Tibial nerve (tissue), 4 donors: ENCODE measurements at regions not wholly inside any gene's neighbourhood (a gene's known extent, or its start where the extent isn't known, plus 50 kb on each side); places are given as distances from the start of the nearest gene placed in this dataset.
A peak's percentile ranks its signal among the peaks of the same experiment; 100 is the strongest.

Experiments
- DNase-seq, 2 donors: peaks; one replicate each; pipeline ENCODE4 v3.0.0-alpha.2; 2019; ENCODE audit warnings: low spot score in 2 of 2
- H3K27ac ChIP-seq, 4 donors: fragments of 200-600 bp; sonication (generic) in 3 of 4; one replicate each; pipeline ENCODE4 v1.5.1; 2017 to 2019; ENCODE audit warnings: mild to moderate bottlenecking in 1 of 4
- H3K27me3 ChIP-seq, 2 donors: fragments of 200-600 bp; sonication (generic) in 1 of 2; one replicate each; pipeline versions ENCODE4 v1.5.1 to v1.6.0; 2017 to 2019
- H3K36me3 ChIP-seq, 3 donors: fragments of 200-600 bp; sonication (generic); one replicate each; pipeline ENCODE4 v1.5.1; 2018 to 2019
- H3K4me1 ChIP-seq, 4 donors: fragments of 200-600 bp; sonication (generic) in 3 of 4; one replicate each; pipeline ENCODE4 v1.5.1; 2017 to 2019
- H3K4me3 ChIP-seq, 4 donors: fragments of 200-600 bp; sonication (generic) in 3 of 4; one replicate each; pipeline ENCODE4 v1.5.1; 2017 to 2019; ENCODE audit warnings: mild to moderate bottlenecking in 1 of 4, moderate library complexity in 1 of 4
- H3K9me3 ChIP-seq, 4 donors: fragments of 200-600 bp; sonication (generic) in 3 of 4; one replicate each; pipeline ENCODE4 v1.5.1; 2017 to 2019
- EP300 ChIP-seq, 2 donors: sonication (generic); formaldehyde crosslinking; IDR thresholded peaks; one replicate each; pipeline ENCODE4 v1.6.1; 2017; ENCODE audit warnings: antibody characterized with exemption in 2 of 2, mild to moderate bottlenecking in 1 of 2
- POLR2A ChIP-seq, 2 donors: fragments of 450-650 bp; IDR thresholded peaks; one replicate each; pipeline ENCODE4 v1.6.1; 2017; ENCODE audit warnings: antibody characterized with exemption in 2 of 2, mild to moderate bottlenecking in 2 of 2, moderate library complexity in 2 of 2
- WGBS, 2 donors: methylation state at CpG; one replicate each; pipeline ENCODE4 v1.1.5; 2018; 5-methylcytosine and 5-hydroxymethylcytosine counted together
- TF ChIP-seq, protein P1 (sequence below), 5 experiments: fragments of 200-600 bp in 3 of 5; fragments of 450-650 bp in 2 of 5; sonication (generic) in 3 of 5; IDR thresholded peaks; one replicate each; pipeline ENCODE4 v1.5.1; 2016 to 2019; ENCODE audit warnings: antibody characterized with exemption in 5 of 5, mild to moderate bottlenecking in 3 of 5, moderate library complexity in 2 of 5

DNA sequence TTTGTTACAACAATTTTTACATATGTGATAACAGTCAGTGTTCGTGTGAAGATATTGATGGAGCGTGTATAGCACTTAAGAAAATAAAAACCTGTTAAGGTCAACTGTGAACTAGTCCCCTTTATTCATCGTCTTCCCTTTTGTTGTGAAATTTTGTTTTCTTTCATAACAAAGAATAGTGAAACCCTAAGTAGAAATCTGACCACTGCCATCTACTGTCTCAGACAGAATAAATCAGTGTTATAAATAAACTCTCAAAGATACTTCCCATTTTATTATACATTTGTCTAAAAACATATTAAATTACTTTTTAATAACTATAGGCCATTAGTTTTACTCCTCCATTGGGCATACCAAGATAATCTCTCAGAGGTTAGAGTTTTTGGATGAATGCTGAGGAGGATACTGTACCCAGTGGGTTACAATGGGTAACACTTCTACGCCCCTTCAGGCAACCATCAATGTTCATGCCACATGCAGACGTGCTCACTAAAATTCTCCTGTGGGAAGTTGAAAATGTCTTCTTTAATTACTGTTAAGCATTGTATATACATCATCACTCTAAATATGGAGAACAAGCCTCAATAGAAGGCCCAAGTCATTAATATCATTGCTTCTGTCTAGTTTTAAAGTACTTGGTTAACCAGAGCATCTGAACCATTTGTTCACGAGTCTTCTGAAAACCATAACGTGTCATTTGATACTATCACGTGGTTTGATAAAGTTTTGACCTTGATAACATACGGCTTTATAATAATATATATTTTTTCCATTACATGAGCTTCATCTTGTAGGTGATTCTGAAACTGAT lies 171.2 kb downstream of the TMA16 start:
- TF ChIP-seq, protein P1, sequence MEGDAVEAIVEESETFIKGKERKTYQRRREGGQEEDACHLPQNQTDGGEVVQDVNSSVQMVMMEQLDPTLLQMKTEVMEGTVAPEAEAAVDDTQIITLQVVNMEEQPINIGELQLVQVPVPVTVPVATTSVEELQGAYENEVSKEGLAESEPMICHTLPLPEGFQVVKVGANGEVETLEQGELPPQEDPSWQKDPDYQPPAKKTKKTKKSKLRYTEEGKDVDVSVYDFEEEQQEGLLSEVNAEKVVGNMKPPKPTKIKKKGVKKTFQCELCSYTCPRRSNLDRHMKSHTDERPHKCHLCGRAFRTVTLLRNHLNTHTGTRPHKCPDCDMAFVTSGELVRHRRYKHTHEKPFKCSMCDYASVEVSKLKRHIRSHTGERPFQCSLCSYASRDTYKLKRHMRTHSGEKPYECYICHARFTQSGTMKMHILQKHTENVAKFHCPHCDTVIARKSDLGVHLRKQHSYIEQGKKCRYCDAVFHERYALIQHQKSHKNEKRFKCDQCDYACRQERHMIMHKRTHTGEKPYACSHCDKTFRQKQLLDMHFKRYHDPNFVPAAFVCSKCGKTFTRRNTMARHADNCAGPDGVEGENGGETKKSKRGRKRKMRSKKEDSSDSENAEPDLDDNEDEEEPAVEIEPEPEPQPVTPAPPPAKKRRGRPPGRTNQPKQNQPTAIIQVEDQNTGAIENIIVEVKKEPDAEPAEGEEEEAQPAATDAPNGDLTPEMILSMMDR (IDR thresholded peaks at IDR 0.05), result no peak
- TF ChIP-seq EP300 (IDR thresholded peaks at IDR 0.05), result no peak
- no peak for TF ChIP-seq POLR2A (IDR thresholded peaks at IDR 0.05)
- Histone ChIP-seq H3K9me3 (no peaks in the 10 kb centered on the region), H3K4me3 (no peak overlapping the region), H3K27ac (peak overlapping the region in 2 of 4 donors; percentile 30 to 58), H3K36me3 (no peaks in the 10 kb centered on the region), H3K27me3 (peaks cover 0 to 2% of the 10 kb centered on the region in 2 donors), H3K4me1 (peaks cover 0 to 8% (median 0%) of the 10 kb centered on the region in 4 donors)
- no peak for DNase-seq
- WGBS, 2 donors, result 70 to 71% methylated on average over 9 of the region's 9 CpGs

DNA sequence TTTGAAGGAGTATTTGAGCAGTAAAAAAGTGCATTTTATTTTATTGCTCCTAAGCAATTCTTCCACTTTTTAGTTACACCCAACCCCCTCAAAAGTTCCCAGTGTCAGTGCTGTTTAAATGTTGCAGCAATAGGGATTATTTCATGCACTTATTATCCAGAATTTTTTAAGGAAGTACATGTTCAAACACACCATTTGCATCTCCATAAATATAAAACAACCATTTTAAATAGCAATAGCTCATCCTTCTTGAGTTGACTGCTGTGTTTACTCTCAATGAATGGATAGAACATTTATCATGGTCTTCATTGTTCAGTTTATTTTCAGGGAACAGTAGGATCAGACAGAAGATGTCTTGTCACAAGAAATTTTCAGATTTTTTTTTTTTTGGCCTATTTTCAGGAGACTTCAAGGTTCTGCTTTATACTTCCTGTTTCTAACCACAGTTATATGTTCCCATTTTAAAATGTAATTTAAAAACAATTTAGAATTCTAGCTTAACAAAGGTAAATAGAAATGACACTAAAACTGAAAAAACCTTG lies 171.9 kb downstream of the TMA16 start:
- Histone ChIP-seq H3K4me1 (peaks cover 0 to 8% (median 0%) of the 10 kb centered on the region in 4 donors), H3K27me3 (peaks cover 0 to 2% of the 10 kb centered on the region in 2 donors), H3K9me3 (no peaks in the 10 kb centered on the region), H3K36me3 (no peaks in the 10 kb centered on the region), H3K4me3 (no peak overlapping the region), H3K27ac (peak overlapping the region in 1 of 4 donors; percentile 30)
- no peak for DNase-seq
- TF ChIP-seq POLR2A (IDR thresholded peaks at IDR 0.05), result no peak
- no peak for TF ChIP-seq EP300 (IDR thresholded peaks at IDR 0.05)
- TF ChIP-seq, protein P1 (IDR thresholded peaks at IDR 0.05), result no peak

DNA sequence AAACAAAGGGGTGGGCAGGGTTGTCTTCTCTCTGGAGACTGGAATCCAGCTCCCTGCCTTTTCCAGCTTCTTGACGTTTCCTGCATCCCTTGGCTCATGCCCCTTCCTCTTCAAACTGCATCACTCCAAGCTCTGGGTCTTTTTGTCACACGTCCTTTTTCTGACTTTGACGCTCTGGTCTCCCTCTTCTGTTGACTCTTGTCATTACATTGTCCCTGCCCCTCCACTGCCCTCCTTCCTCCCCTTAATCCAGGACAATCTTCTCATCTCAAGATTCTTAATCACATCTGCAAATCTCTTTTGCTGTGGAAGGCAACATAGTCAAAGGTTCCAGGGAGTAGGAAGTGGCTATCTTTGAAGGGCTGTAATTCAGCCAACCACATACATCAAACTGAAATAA lies 178.3 kb downstream of the TMA16 start:
- 79 to 81% methylated on average over 3 of the region's 3 CpGs for WGBS, 2 donors
- H3K4me3 ChIP-seq, result no peak overlapping the region

DNA sequence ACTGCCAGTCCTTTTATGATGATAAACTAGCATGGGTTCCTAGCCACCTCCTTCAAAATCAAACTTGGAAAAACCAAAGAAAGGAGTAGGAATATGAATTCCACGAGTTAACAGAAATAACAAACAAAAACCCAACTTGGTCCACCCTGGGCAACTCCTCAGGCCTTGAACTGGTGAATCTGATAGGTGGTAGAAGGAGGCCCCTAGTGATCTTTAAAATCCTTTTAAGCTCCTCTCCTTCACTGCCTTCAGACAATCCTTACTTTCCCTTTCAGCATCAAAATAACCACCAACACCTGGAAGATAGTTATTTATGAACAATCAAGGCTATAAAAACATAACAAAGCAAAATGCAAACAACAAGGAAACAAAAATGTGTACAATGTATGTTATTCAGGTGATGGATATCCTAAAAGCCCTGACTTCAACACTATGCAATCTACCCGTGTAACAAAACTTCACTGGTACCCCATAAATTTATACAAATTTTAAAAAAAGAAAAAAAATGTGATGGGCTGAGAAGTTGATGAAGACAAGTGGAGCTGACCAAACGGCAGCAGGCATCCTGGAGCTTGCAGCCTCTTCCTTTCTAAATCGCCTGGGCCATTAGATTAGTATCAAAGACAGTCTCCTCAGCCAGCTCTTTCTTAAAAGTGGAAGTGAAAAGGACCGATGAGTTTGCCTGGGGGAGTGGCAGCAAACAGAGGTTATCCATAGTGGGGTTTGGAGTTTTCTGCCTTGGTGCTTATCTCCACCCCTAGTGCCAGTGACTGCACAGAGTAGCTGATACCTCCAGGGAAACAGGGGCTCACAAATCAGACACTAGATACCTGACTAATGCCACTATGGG lies 179.6 kb downstream of the TMA16 start:
- no peak for DNase-seq
- Histone ChIP-seq H3K27me3 (peaks cover 0 to 2% of the 10 kb centered on the region in 2 donors), H3K36me3 (no peaks in the 10 kb centered on the region), H3K4me3 (no peak overlapping the region), H3K9me3 (no peaks in the 10 kb centered on the region), H3K27ac (no peak overlapping the region), H3K4me1 (peaks cover 0 to 4% (median 0%) of the 10 kb centered on the region in 4 donors)
- WGBS, 2 donors, result 65 to 68% methylated on average over 5 of the region's 5 CpGs
- TF ChIP-seq POLR2A (IDR thresholded peaks at IDR 0.05) (no peak), EP300 (IDR thresholded peaks at IDR 0.05) (no peak)
- TF ChIP-seq, protein P1 (IDR thresholded peaks at IDR 0.05), result no peak

More for the DNA sequence above, 178.3 kb downstream of the TMA16 start:
- Histone ChIP-seq H3K4me1 (peaks cover 0 to 4% (median 0%) of the 10 kb centered on the region in 4 donors), H3K9me3 (no peaks in the 10 kb centered on the region), H3K36me3 (no peaks in the 10 kb centered on the region), H3K27me3 (peaks cover 0 to 2% of the 10 kb centered on the region in 2 donors), H3K27ac (no peak overlapping the region)
- DNase-seq, result no peak
- no peak for TF ChIP-seq POLR2A (IDR thresholded peaks at IDR 0.05)

DNA sequence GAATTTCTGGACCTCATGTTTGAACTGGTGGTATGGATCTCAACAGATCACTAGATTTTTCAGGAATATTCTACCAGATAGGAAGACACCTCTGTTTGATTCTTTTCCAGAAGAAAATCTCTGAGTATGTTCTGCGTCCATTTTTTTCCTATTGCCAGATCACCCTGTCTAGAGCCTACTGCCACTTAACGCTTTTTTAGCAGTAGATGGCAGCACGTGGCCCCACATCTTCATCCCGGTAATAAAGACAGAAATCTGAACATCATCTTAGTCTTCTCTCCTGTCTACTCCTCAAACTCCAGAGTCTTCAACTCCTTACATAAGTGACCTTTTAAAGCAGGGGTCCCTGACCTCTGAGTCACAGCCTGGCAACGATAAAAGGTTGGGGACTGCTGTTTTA lies 184.7 kb downstream of the TMA16 start:
- no peaks in the 10 kb centered on the region for H3K27me3 ChIP-seq
- no peak overlapping the region for H3K27ac ChIP-seq
- no peak for DNase-seq
- H3K4me1 ChIP-seq, result no peaks in the 10 kb centered on the region
- H3K4me3 ChIP-seq, result no peak overlapping the region
- TF ChIP-seq, protein P1 (IDR thresholded peaks at IDR 0.05), result no peak
- no peak for TF ChIP-seq POLR2A (IDR thresholded peaks at IDR 0.05)
- TF ChIP-seq EP300 (IDR thresholded peaks at IDR 0.05), result no peak
- no peaks in the 10 kb centered on the region for H3K9me3 ChIP-seq
- no peaks in the 10 kb centered on the region for H3K36me3 ChIP-seq
- WGBS, 2 donors, result 63 to 68% methylated on average over 5 of the region's 5 CpGs
